Caco-2 (cell line): ENCODE measurements at regions not wholly inside any gene's neighbourhood (a gene's known extent, or its start where the extent isn't known, plus 50 kb on each side); places are given as distances from the start of the nearest gene placed in this dataset.

ENCODE experiments used
- BruUV-seq: library from RNA; stranded (reverse); fragments of 400-500 nt; replicated peaks from 2 replicates; lab custom pipeline; 2021; lab: Mats Ljungman, UMichigan
- CTCF ChIA-PET: fragments of 300-600 bp; sonication (Branson Sonifier 250); formaldehyde crosslinking; loops from one replicate; lab custom pipeline; 2022; ENCODE audit warnings: antibody characterized with exemption; lab: Charles Lee
- POLR2A ChIA-PET: fragments of 300-600 bp; sonication (Branson Sonifier 250); formaldehyde crosslinking; loops from one replicate; lab custom pipeline; 2022; ENCODE audit warnings: antibody characterized with exemption; lab: Charles Lee
- DNase-seq, 2 experiments: peaks; one replicate each; pipeline versions ENCODE4 v3.0.0 to v3.0.0-alpha.2; 2020 to 2022
- H3K27me3 ChIP-seq: replicated peaks from 2 replicates; pipeline ENCODE4 v1.6.0; 2011; ENCODE audit warnings: low read length; ENCODE audit not compliant: control insufficient read depth, insufficient read depth
- H3K36me3 ChIP-seq: 2 replicates; pipeline ENCODE4 v1.5.1; 2011; ENCODE audit warnings: low read length; ENCODE audit not compliant: control insufficient read depth, insufficient read depth
- H3K4me1 ChIP-seq: fragments of 250-450 bp; sonication (Bioruptor Pico); 2 replicates; pipeline ENCODE4 v1.5.1; 2020; ENCODE audit warnings: mild to moderate bottlenecking
- H3K4me3 ChIP-seq: 2 replicates; pipeline ENCODE4 v1.5.1; 2011; ENCODE audit warnings: low read depth, mild to moderate bottlenecking, control low read depth, low read length
- H3K9me3 ChIP-seq: fragments of 250-450 bp; sonication (Bioruptor Pico); 2 replicates; pipeline ENCODE4 v1.5.1; 2020; ENCODE audit warnings: mild to moderate bottlenecking, moderate library complexity
- H3K27ac Mint-ChIP-seq: one replicate; pipeline ENCODE4 v1.8.0; 2022; ENCODE audit warnings: mixed read lengths; ENCODE audit not compliant: unreplicated experiment
- H3K27me3 Mint-ChIP-seq: one replicate; pipeline ENCODE4 v1.8.0; 2022; ENCODE audit warnings: mixed read lengths; ENCODE audit not compliant: insufficient read depth, unreplicated experiment
- H3K36me3 Mint-ChIP-seq: one replicate; pipeline ENCODE4 v1.8.0; 2022; ENCODE audit warnings: mild to moderate bottlenecking, mixed read lengths; ENCODE audit not compliant: insufficient read depth, unreplicated experiment
- H3K4me1 Mint-ChIP-seq: one replicate; pipeline ENCODE4 v1.8.0; 2022; ENCODE audit warnings: low read depth, mixed read lengths; ENCODE audit not compliant: unreplicated experiment
- H3K4me3 Mint-ChIP-seq: one replicate; pipeline ENCODE4 v1.8.0; 2022; ENCODE audit warnings: mild to moderate bottlenecking, moderate library complexity, mixed read lengths; ENCODE audit not compliant: unreplicated experiment
- H3K9me3 Mint-ChIP-seq: one replicate; pipeline ENCODE4 v1.8.0; 2022; ENCODE audit warnings: mixed read lengths; ENCODE audit not compliant: unreplicated experiment
- intact Hi-C: fragments of 100-400 bp; cut with micrococcal nuclease; formaldehyde crosslinking; loops from one replicate; pipeline ENCODE4 v1.10.0; 2022; ENCODE audit not compliant: unreplicated experiment
- TF ChIP-seq, protein P1 (sequence below), 2 experiments: fragments of 200-600 bp in 1 of 2; IDR thresholded peaks; 1 replicate in 1 of 2; 2 replicates in 1 of 2; pipeline versions ENCODE4 v1.5.1 to v1.8.0; 2011 to 2022; ENCODE audit warnings: antibody characterized with exemption in 1 of 2, control low read depth in 1 of 2, inconsistent platforms in 1 of 2, low read depth in 1 of 2, low read length in 1 of 2, mild to moderate bottlenecking in 1 of 2, moderate library complexity in 1 of 2; ENCODE audit not compliant: insufficient read depth in 1 of 2, severe bottlenecking in 1 of 2, unreplicated experiment in 1 of 2

DNA sequence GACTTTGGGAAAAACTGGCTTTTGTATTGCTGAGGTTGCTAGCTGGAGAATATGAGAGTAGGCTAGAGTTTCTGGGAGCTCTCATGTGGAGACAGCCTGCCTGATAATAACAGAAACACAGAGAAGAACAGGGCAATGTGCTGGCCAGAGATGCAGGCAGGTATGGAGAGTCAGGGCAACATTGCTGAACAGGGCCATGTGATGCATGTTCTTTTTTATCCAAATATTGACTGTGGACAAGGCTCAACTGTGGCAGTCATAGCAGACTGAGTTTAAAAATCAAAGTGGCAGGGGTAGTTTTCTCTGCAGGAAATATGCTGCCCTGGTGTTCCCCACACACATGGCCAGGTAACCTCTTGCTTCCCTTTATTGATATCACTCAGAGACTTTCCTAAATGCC, 381.1 kb downstream of the RASEF start:
- Mint-ChIP-seq H3K27me3 (peaks cover 4% of the 10 kb centered on the region), H3K9me3 (no peaks in the 10 kb centered on the region), H3K27ac (no peak overlapping the region), H3K36me3 (no peaks in the 10 kb centered on the region), H3K4me1 (no peaks in the 10 kb centered on the region), H3K4me3 (no peak overlapping the region)
- Histone ChIP-seq H3K36me3 (no peaks in the 10 kb centered on the region), H3K27me3 (no peaks in the 10 kb centered on the region), H3K4me1 (no peaks in the 10 kb centered on the region), H3K9me3 (no peaks in the 10 kb centered on the region), H3K4me3 (no peak overlapping the region)
- BruUV-seq, result no TSS peak
- DNase-seq, result no peak
- intact Hi-C loops, result no loop called here
- ChIA-PET POLR2A (no interaction called here), CTCF (no interaction called here)
- TF ChIP-seq, protein P1, sequence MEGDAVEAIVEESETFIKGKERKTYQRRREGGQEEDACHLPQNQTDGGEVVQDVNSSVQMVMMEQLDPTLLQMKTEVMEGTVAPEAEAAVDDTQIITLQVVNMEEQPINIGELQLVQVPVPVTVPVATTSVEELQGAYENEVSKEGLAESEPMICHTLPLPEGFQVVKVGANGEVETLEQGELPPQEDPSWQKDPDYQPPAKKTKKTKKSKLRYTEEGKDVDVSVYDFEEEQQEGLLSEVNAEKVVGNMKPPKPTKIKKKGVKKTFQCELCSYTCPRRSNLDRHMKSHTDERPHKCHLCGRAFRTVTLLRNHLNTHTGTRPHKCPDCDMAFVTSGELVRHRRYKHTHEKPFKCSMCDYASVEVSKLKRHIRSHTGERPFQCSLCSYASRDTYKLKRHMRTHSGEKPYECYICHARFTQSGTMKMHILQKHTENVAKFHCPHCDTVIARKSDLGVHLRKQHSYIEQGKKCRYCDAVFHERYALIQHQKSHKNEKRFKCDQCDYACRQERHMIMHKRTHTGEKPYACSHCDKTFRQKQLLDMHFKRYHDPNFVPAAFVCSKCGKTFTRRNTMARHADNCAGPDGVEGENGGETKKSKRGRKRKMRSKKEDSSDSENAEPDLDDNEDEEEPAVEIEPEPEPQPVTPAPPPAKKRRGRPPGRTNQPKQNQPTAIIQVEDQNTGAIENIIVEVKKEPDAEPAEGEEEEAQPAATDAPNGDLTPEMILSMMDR (IDR thresholded peaks at IDR 0.05; ENCODE audit: insufficient read depth in 1 of 2, low read depth in 1 of 2, low read length in 1 of 2, severe bottlenecking in 1 of 2, unreplicated experiment in 1 of 2), result no peak

DNA sequence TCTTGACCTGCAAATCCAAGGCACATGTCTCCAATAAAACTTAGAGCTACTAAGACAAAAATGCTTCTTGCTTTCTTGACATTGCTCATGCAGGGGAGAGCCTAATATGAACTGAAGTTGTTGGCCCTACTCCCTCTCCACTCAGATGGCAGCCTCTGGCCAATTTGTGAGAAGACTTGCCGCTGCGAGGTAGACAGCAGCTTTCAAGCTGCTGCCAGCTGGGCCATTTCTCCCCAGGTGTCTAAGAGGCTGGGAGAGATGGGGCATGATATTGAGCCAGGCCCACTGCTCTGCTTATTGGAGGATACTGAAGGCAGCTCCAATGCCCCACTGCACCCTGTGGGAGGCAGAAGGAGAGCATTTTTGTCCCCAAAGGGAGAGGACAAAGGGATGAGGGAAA, 380.5 kb downstream of the RASEF start:
- intact Hi-C loops, result no loop called here
- Mint-ChIP-seq H3K36me3 (no peaks in the 10 kb centered on the region), H3K4me1 (no peaks in the 10 kb centered on the region), H3K27me3 (peaks cover 4% of the 10 kb centered on the region), H3K9me3 (no peaks in the 10 kb centered on the region), H3K4me3 (no peak overlapping the region), H3K27ac (no peak overlapping the region)
- Histone ChIP-seq H3K36me3 (no peaks in the 10 kb centered on the region), H3K4me1 (no peaks in the 10 kb centered on the region), H3K9me3 (no peaks in the 10 kb centered on the region), H3K4me3 (no peak overlapping the region), H3K27me3 (no peaks in the 10 kb centered on the region)
- no peak for DNase-seq
- ChIA-PET POLR2A (no interaction called here), CTCF (no interaction called here)
- no TSS peak for BruUV-seq
- TF ChIP-seq, protein P1 (IDR thresholded peaks at IDR 0.05; ENCODE audit: insufficient read depth in 1 of 2, low read depth in 1 of 2, low read length in 1 of 2, severe bottlenecking in 1 of 2, unreplicated experiment in 1 of 2), result no peak

DNA sequence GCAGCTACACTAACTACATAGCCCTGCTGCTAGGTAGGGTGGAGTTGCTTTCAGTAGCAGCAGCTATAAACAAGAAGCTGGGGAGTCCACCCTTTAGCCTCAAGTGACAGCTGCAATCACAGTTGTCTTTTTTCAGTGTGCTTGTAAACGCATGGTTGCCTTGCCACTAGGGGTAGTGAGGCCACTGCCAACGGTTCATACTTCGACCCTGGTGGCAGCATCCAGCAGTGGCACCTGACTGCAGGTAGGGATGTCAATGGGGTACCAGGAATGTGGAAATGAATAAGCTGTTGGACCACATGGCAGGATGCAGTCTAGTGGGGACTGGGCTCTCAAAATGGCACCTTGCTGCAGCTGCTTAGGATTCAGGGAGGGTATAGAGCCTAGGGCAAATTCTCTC, 367.2 kb downstream of the RASEF start:
- Histone ChIP-seq H3K36me3 (no peaks in the 10 kb centered on the region), H3K9me3 (no peaks in the 10 kb centered on the region), H3K4me3 (no peak overlapping the region), H3K27me3 (no peaks in the 10 kb centered on the region), H3K4me1 (no peaks in the 10 kb centered on the region)
- CTCF ChIA-PET, result no interaction called here
- Mint-ChIP-seq H3K9me3 (no peaks in the 10 kb centered on the region), H3K4me1 (no peaks in the 10 kb centered on the region), H3K36me3 (no peaks in the 10 kb centered on the region), H3K4me3 (no peak overlapping the region), H3K27me3 (no peaks in the 10 kb centered on the region), H3K27ac (no peak overlapping the region)
- TF ChIP-seq, protein P1 (IDR thresholded peaks at IDR 0.05; ENCODE audit: insufficient read depth in 1 of 2, low read depth in 1 of 2, low read length in 1 of 2, severe bottlenecking in 1 of 2, unreplicated experiment in 1 of 2), result no peak
- no peak for DNase-seq
- intact Hi-C loops, result no loop called here
- BruUV-seq, result no TSS peak
- POLR2A ChIA-PET, result no interaction called here
